Muscle of back (tissue), 3 donors: ENCODE measurements at regions not wholly inside any gene's neighbourhood (a gene's known extent, or its start where the extent isn't known, plus 50 kb on each side); places are given as distances from the start of the nearest gene placed in this dataset.

Experiments
- DNase-seq, 3 donors: peaks; one replicate each; pipeline versions ENCODE4 v3.0.0 to v3.0.0-alpha.2; 2013

DNA sequence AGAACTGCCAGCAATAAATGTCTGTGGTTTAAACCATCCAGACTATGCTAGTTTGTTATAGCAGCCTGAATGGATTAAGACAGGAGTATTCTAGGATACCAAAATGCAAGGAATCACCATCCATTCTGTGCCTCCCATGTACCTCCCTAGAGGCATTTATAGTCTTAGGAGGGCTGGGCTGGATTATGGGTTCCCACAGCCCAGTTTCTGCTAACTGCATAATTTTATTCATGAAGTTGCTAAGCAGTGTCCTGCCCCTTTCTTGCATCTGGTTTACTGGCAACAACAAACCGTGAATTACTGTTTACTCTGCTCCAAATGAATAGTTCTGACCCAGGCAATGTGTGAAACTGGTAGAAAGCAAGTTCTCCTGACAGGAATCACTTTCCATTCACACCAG lies 67.1 kb upstream of the PRKX start:
- no peak for DNase-seq

DNA sequence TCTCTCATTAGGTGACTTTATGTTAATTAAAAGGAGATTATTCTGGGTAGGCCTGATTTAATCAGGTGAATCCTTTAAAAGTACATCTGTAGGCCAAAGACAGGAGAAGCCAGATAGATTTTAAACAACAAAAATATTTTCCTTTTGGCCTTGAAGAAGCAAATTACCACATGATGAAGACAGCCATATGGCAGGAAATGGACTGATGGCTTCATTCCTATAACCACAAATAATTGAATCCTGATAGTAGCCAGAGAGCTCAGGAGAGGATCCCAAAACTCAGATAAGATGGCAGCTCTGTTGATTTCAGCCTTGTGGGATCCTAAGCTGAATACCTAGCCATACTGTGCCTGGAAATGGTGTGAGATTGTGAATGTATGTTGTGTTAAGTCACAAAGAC lies 66.1 kb upstream of the PRKX start:
- no peak for DNase-seq

DNA sequence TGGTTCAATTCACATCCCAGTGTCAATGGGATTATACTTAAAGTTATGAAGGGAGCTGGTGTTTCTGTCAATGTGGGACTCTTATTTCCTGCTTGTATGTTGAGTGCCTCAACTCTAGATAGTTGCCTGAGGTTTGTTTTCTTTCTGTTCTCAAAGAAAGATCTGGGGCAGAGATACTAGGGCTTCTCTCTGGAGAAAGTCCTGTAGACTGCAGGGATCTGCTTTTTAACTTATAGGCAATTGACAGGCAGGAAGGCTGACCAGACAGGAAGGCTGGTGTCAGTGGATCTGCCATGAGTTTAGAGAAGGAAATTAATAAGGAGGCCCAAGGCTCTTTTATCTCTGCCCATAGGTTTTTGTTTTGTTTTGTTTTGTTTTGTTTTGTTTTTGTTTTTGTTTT lies 64.0 kb upstream of the PRKX start:
- no peak for DNase-seq

DNA sequence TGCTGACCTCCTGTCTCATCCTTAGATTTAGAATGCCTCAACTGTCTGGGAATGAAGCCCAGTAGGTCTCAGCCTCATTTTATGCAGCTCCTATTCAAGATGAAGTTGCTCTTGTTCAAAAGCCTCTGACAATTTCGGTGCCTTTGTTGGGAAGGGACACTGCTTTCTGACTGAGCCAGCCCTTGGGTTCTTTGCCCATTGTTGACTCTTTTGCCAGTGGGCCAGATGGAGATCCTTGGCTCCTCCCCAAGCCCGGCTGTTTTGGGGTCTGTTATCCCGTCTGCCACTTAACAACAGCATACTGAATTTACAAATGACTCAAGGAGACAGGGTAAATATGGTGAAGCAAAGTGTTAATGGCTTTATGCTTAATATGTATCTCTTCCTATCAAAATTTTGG lies 58.3 kb upstream of the PRKX start:
- no peak for DNase-seq

DNA sequence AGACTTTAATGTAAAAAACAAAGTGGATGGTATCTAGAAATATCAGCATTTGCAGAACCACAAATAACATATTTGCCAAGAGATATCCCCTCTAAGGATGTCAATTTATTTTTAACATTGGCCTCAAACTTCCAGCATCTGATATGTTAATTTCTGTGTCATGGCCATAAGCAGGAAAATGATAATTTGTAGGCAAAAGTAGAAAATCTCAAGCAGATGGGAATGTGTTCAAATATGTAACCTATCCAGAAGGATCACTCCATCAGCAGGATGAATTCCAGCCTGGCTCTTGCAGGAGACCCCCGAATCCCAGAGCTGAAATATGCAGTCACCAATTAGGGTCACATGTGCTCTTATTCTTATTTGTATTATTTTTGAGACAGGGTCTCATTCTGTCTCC lies 55.4 kb upstream of the PRKX start:
- no peak for DNase-seq
